SK-N-MC (cell line): ENCODE measurements at regions not wholly inside any gene's neighbourhood (a gene's known extent, or its start where the extent isn't known, plus 50 kb on each side); places are given as distances from the start of the nearest gene placed in this dataset.

Experiments used
- DNase-seq: peaks from one replicate; pipeline ENCODE4 v3.0.0-alpha.2; 2011; ENCODE audit warnings: low read depth, low spot score
- H3K27ac ChIP-seq: fragments of 200-600 bp; sonication (generic); 2 replicates; pipeline ENCODE4 v1.5.1; 2016; ENCODE audit warnings: mixed run types
- H3K36me3 ChIP-seq: fragments of 200-600 bp; sonication (generic); 2 replicates; pipeline ENCODE4 v1.6.1; 2017; ENCODE audit warnings: antibody characterized with exemption, low read length, mixed read lengths; ENCODE audit not compliant: insufficient read depth
- H3K4me3 ChIP-seq: fragments of 200-600 bp; sonication (generic); 2 replicates; pipeline ENCODE4 v1.5.1; 2016
- H3K9ac ChIP-seq: fragments of 200-600 bp; sonication (generic); 2 replicates; pipeline ENCODE4 v1.8.0; 2017; ENCODE audit warnings: mixed run types, mixed read lengths; ENCODE audit not compliant: insufficient read length
- H3K9me3 ChIP-seq: fragments of 200-600 bp; sonication (generic); 2 replicates; pipeline ENCODE4 v1.6.1; 2017; ENCODE audit warnings: low read depth, mild to moderate bottlenecking, antibody characterized with exemption, low read length, moderate library complexity, mixed read lengths
- EZH2 ChIP-seq: fragments of 200-600 bp; sonication (generic); IDR thresholded peaks from one replicate; pipeline ENCODE4 v1.6.1; 2017; ENCODE audit warnings: antibody characterized with exemption
- FOXP2 ChIP-seq: optimal IDR thresholded peaks from 2 replicates; pipeline ENCODE3; 2011; ENCODE audit warnings: mild to moderate bottlenecking, moderate library complexity; ENCODE audit not compliant: insufficient read depth; ENCODE audit errors: extremely low read length, control extremely low read depth
- POLR2AphosphoS5 ChIP-seq: IDR thresholded peaks from 2 replicates; pipeline ENCODE4 v1.6.1; 2012; ENCODE audit warnings: mild to moderate bottlenecking, low read depth, low read length, borderline replicate concordance

DNA sequence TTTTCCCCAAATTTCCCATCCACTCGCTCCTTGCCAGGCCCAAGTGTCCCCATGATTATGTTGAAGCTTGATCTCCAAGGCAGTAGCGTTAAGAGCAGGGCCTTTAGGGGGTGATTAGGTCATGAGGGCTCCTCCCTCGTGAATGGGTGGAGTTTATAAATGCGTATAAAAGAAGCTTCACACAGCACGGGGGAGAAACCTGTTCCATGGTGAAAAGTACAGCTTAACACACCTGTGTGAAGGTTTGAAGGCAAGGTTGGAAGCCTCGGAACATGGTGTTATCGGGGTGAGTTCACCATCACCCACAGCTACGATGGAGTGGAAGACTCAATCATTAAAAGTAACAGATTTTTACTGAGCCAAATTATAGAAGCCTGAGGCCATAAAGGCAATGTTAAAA, 137.4 kb upstream of the ALKAL2 start:
- no peak for DNase-seq
- Histone ChIP-seq H3K9me3 (no peaks in the 10 kb centered on the region), H3K36me3 (no peaks in the 10 kb centered on the region), H3K27ac (no peak overlapping the region), H3K9ac (no peak overlapping the region), H3K4me3 (no peak overlapping the region)
- TF ChIP-seq EZH2, result no peak
- no peak for TF ChIP-seq FOXP2
- no peak for TF ChIP-seq POLR2AphosphoS5

DNA sequence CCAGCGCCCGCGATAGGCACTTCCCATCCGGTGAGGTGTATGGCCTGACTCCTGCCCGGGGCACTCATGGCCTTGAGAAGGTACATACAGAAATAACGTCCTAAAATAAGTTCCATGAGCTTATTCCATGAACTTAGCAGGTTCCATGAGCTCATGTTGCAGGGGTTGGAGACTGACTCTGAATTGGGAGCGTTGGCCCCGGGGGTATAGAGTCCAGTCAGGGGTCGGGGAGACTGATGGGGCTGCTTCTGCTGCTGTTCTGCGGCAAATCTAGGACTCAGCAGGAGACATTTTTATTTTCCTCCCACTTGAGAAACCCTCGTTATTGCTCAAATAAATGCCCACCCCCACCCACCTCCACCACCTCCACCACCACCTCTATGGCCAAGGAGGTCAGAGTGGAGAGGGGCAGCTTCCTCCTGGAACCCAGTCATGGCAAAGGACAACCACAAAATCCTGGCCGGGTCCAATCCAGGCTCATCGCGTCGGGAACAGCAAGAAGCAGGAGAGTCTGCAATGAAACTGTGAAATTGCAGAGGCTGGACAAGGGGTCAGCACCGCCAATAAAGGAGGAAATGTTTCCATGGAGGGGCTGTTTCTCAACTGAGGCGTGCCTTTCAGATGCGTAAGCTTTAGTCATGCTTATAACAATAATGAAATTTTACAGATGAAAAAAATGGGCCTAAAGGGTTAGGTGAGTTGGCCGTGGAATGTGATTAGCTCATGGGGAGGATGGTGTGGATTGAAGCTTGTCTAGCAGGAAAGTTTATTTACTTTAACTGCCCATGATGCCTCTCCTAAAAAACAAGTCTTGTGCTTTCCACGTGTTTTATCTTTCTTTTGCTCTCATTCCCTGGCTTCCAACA, 136.6 kb upstream of the ALKAL2 start:
- no peak overlapping the region for H3K4me3 ChIP-seq
- no peak overlapping the region for H3K27ac ChIP-seq
- TF ChIP-seq FOXP2 (no peak), EZH2 (no peak), POLR2AphosphoS5 (no peak)
- H3K9ac ChIP-seq, result no peak overlapping the region
- no peaks in the 10 kb centered on the region for H3K36me3 ChIP-seq
- no peaks in the 10 kb centered on the region for H3K9me3 ChIP-seq
- no peak for DNase-seq

DNA sequence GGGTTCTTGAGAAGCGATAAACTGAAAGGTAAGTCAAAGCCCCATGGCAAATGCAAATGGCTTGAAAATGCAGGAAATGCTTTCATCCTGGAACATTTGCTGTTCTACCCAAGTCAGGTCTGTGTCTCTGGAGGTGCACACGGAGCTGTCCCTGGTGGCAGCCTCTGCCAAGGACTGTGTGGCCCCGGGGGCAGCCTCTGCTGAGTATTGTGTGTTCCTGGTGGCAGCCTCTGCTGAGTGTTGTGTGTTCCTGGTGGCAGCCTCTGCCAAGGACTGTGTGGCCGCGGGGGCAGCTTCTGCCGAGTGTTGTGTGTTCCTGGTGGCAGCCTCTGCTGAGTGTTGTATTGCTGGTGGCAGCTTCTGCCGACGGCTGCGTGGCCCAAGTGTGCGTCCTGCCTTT, 135.6 kb upstream of the ALKAL2 start:
- DNase-seq, result no peak
- Histone ChIP-seq H3K9ac (no peak overlapping the region), H3K9me3 (no peaks in the 10 kb centered on the region), H3K4me3 (no peak overlapping the region), H3K27ac (no peak overlapping the region), H3K36me3 (no peaks in the 10 kb centered on the region)
- no peak for TF ChIP-seq POLR2AphosphoS5
- no peak for TF ChIP-seq FOXP2
- no peak for TF ChIP-seq EZH2

DNA sequence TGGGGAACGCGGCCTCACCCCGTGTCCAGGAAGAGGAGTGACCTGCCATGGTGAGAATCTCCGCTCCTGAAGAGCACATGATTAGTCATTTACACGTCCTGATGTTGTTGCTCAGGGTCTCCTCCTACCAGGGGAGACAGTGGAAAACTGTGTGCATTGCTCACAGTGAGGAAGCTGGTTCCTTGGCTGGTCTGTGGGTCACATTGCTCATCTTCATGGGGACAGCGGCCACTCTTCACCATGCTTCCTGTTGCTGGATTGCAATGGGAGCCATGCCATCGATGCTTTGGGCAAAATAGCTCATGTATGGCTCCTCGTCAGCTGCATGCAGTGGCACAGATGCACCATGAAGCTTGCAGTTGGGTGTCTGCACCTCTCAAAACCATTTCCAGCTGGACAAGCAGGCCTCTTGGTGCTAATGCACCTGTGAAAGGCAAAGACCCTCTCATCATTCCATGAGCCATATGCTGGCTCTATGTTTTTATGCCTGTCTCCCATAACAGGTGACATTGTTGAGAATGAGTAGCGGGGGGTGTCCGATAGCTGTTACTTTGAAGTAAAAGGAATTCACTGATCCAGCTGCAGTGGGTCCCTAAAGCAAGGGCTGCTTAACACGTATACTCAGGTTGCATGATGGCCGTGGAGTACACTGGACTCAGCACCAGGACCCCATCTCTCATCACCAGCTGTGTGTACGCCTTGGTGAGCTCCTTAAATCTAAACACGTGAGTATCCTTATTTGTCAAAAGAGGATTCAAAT, 135.0 kb upstream of the ALKAL2 start:
- no peak overlapping the region for H3K4me3 ChIP-seq
- no peaks in the 10 kb centered on the region for H3K36me3 ChIP-seq
- DNase-seq, result no peak
- H3K27ac ChIP-seq, result no peak overlapping the region
- H3K9me3 ChIP-seq, result no peaks in the 10 kb centered on the region
- no peak overlapping the region for H3K9ac ChIP-seq
- TF ChIP-seq EZH2, result no peak
- TF ChIP-seq FOXP2, result no peak
- no peak for TF ChIP-seq POLR2AphosphoS5

DNA sequence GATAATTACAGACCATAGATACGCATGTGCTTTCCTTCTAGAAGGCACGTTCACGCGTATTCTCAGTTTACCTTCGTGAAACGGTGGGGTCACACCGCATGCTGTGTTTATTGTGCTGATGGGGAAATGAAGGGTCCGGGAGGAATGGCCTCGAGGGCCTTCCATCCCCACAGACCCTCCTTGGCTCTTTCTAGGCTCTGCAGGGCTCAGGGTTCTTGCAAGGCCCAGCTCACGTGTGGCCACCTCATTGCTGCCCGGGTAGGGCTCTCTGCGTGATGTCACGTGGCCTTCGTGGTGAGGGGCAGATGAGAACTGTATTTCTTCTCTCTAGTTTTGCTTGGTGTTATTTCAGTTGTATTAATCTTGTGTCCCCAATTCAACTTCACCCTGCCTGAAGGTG, 133.5 kb upstream of the ALKAL2 start:
- DNase-seq, result no peak
- TF ChIP-seq FOXP2 (no peak), EZH2 (no peak), POLR2AphosphoS5 (no peak)
- Histone ChIP-seq H3K36me3 (no peaks in the 10 kb centered on the region), H3K9ac (no peak overlapping the region), H3K27ac (no peak overlapping the region), H3K9me3 (no peaks in the 10 kb centered on the region), H3K4me3 (no peak overlapping the region)

DNA sequence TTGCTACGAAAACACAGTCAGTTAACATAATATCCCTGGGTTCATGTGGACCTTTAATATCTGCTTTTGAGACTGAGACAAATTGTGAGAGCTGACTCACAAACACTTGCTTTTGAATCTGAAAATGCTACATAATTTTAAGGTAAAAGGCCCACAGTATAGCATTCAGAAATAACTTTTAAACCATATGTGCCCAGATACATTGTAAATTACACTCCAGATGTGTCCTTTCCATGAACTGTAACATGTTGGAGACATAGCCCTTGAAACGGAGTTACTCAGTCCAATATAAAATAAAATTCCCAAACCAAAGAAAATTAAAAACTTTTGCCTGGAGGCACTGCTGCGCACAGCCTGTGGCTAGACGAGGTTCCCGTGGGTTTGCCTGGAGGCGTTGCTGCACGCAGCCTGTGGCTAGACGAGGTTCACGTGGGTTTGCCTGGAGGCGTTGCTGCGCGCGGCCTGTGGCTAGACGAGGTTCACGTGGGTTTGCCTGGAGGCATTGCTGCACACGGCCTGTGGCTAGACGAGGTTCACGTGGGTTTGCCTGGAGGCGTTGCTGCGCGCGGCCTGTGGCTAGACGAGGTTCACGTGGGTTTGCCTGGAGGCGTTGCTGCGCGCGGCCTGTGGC, 131.9 kb upstream of the ALKAL2 start:
- no peaks in the 10 kb centered on the region for H3K36me3 ChIP-seq
- TF ChIP-seq EZH2 (no peak), FOXP2 (no peak), POLR2AphosphoS5 (no peak)

DNA sequence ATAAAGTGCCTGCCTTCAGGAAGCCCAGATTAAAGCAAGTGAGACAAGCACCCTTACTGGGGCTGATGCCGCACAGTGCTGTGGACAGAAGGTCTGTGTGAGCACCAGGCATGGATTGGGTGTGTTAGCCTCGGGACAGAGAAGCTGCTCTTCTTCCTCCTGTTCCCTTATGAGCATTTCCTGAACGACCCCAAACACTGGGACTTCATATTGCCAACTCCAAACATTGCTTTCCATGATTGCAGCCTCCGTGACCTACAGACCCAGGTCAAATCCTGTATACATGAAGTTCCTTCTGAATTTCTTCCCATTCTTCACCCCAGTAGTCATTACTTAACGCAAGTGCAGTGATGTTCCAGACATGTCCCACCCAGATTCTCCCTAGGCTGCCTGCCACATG, 129.8 kb upstream of the ALKAL2 start:
- H3K36me3 ChIP-seq, result no peaks in the 10 kb centered on the region
- no peak overlapping the region for H3K4me3 ChIP-seq
- TF ChIP-seq FOXP2 (no peak), POLR2AphosphoS5 (no peak), EZH2 (no peak)
- H3K27ac ChIP-seq, result no peak overlapping the region
- no peak overlapping the region for H3K9ac ChIP-seq
- H3K9me3 ChIP-seq, result no peaks in the 10 kb centered on the region
- no peak for DNase-seq

More for the DNA sequence above, 131.9 kb upstream of the ALKAL2 start:
- H3K4me3 ChIP-seq, result no peak overlapping the region
- no peak overlapping the region for H3K9ac ChIP-seq
- DNase-seq, result no peak
- no peaks in the 10 kb centered on the region for H3K9me3 ChIP-seq
- H3K27ac ChIP-seq, result no peak overlapping the region

DNA sequence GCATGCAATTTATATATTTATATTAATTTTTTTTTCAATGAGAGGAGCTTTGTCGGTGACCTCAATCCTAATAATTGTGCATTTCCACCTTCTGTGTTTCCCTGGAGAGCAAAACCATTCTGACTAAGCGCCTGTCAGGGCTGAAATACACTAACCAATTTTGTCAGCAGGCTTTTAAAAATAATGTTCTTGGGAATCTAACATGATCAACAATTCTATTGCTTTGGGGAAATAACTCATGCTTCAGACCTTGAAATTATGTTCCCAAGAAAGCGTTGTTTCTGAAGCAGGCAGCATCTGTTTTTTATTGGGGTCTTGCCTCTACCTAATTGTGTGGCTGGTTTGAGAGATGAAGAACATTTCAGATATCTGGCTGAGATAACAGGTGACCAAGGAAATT, 129.1 kb upstream of the ALKAL2 start:
- TF ChIP-seq FOXP2 (no peak), POLR2AphosphoS5 (no peak), EZH2 (no peak)
- no peak overlapping the region for H3K27ac ChIP-seq
- no peaks in the 10 kb centered on the region for H3K36me3 ChIP-seq
- H3K9me3 ChIP-seq, result no peaks in the 10 kb centered on the region
- H3K9ac ChIP-seq, result no peak overlapping the region
- H3K4me3 ChIP-seq, result no peak overlapping the region
- DNase-seq, result no peak
